Muscle of leg (tissue), 3 donors: ENCODE measurements at regions not wholly inside any gene's neighbourhood (a gene's known extent, or its start where the extent isn't known, plus 50 kb on each side); places are given as distances from the start of the nearest gene placed in this dataset.

Source experiments
- DNase-seq: peaks from one replicate; pipeline ENCODE4 v3.0.0; 2013
- H3K27ac ChIP-seq: one replicate; pipeline ENCODE4 v1.5.1; 2013; ENCODE audit warnings: mild to moderate bottlenecking, low read length, control low read depth
- H3K27me3 ChIP-seq: one replicate; pipeline ENCODE4 v1.6.1; 2013; ENCODE audit warnings: low read length; ENCODE audit not compliant: control insufficient read depth, insufficient read depth
- H3K36me3 ChIP-seq: one replicate; pipeline ENCODE4 v1.6.1; 2013; ENCODE audit warnings: low read length; ENCODE audit not compliant: control insufficient read depth, insufficient read depth
- H3K4me1 ChIP-seq: one replicate; pipeline ENCODE4 v1.6.1; 2013; ENCODE audit warnings: low read length; ENCODE audit not compliant: control insufficient read depth, insufficient read depth
- H3K4me3 ChIP-seq: one replicate; pipeline ENCODE4 v1.5.1; 2013; ENCODE audit warnings: low read length, control low read depth
- H3K9me3 ChIP-seq: replicated peaks from 2 replicates; pipeline ENCODE4 v1.6.1; 2013; ENCODE audit warnings: low read depth, low read length; ENCODE audit not compliant: control insufficient read depth
- WGBS: methylation state at CpG from one replicate; pipeline ENCODE4 v1.1.5; 2013; ENCODE audit warnings: missing lambda C conversion rate; ENCODE audit not compliant: insufficient coverage; 5-methylcytosine and 5-hydroxymethylcytosine counted together

DNA sequence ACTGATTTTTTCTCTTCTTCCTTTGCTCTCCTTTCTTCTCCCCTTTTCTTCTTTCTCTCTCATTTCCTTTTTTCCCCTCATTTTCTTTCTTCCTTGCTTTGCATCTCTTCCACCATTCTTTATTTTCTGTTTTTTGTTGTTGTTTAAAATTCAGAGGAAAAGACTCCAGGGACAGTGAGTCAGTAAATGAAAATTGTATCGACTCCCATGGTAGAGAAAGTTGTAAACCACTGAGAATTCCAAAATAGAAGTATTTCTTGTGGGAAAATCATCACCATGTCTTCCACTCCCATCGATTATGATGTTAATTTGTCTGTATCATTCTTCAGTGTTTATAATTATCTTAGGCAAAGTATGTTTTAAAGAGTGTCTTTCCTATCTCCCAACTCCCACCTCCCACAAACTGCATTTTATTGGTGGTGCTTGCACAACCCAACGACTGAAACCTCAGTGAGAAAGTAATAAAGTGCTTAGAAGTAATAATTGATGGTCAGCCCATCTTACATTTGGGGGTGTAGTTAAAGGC is 134.3 kb downstream of the IRS1 start:
- Histone ChIP-seq H3K4me1 (peaks cover 6% of the 10 kb centered on the region), H3K27ac (no peak overlapping the region), H3K36me3 (no peaks in the 10 kb centered on the region), H3K27me3 (peaks cover 7% of the 10 kb centered on the region), H3K4me3 (no peak overlapping the region), H3K9me3 (no peaks in the 10 kb centered on the region)
- DNase-seq = no peak
- no CpG with 5 or more reads among the region's 3 CpGs for WGBS

- no peak overlapping the region for H3K27ac ChIP-seq
- H3K4me1 ChIP-seq = peaks cover 7% of the 10 kb centered on the region
- DNase-seq = no peak
- peaks cover 7% of the 10 kb centered on the region for H3K27me3 ChIP-seq
- no peaks in the 10 kb centered on the region for H3K36me3 ChIP-seq
- 70% methylated on average over 1 of the region's 2 CpGs for WGBS
- no peak overlapping the region for H3K4me3 ChIP-seq
- no peaks in the 10 kb centered on the region for H3K9me3 ChIP-seq
Observed at GRCh38 chr2:226664661-226665060, 135.0 kb downstream of the IRS1 start.

DNA sequence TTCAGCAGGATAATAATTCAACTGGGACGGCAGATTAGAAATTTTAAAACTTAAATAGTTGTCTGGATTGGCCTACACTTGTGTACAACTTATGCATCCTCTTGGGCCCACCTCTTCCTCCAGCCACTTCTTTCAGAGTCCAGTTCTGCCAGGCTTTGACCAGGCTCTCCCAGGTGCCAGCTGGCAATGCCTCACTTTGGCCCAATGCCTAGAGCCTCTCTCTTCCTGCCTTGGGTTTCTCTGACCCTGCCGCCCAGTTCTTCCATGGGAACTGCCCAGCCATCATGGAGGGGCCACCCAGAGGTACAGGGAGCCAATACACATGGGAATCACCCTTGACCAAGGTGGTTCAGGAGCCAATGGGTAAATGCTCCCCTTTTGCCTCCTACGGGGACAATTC is 135.5 kb downstream of the IRS1 start:
- Histone ChIP-seq H3K27ac (no peak overlapping the region), H3K36me3 (no peaks in the 10 kb centered on the region), H3K27me3 (peaks cover 7% of the 10 kb centered on the region), H3K4me1 (peaks cover 9% of the 10 kb centered on the region), H3K4me3 (no peak overlapping the region), H3K9me3 (no peaks in the 10 kb centered on the region)
- 83% methylated on average over 3 of the region's 3 CpGs for WGBS
- no peak for DNase-seq

GRCh38 chr2:226661789-226662545 is 137.7 kb downstream of the IRS1 start:
- Histone ChIP-seq H3K9me3 (no peaks in the 10 kb centered on the region), H3K4me1 (peaks cover 9% of the 10 kb centered on the region), H3K27me3 (no peaks in the 10 kb centered on the region), H3K27ac (no peak overlapping the region), H3K4me3 (no peak overlapping the region), H3K36me3 (no peaks in the 10 kb centered on the region)
- peak; percentile 49 for DNase-seq
- WGBS = 72% methylated on average over 10 of the region's 11 CpGs

- Histone ChIP-seq H3K27ac (peak overlapping the region; percentile 40), H3K4me3 (no peak overlapping the region), H3K4me1 (peaks cover 9% of the 10 kb centered on the region), H3K9me3 (no peaks in the 10 kb centered on the region), H3K36me3 (no peaks in the 10 kb centered on the region), H3K27me3 (no peaks in the 10 kb centered on the region)
- 0% methylated on average over 1 of the region's 1 CpG for WGBS
- peak; percentile 94 for DNase-seq
Observed at GRCh38 chr2:226660526-226660925, 139.1 kb downstream of the IRS1 start.

DNA sequence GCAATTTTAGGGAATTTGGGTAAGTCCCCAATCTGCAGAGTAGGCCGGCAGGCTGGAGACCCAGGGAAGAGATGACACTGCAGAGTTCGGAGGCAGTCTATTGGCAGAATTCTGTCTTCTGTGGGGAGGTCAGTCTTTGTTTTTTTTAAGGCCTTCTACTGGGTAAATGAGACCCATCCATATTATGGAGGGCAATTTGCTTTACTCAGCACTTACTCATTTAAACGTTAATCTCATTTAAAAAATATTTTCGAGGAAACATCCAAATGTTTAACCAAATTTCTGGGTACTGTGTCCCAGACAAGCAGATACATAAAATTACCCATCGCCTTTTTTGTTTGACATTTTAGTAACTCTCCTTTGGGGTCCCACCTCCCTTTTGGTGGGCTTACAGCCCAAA is 139.5 kb downstream of the IRS1 start:
- Histone ChIP-seq H3K4me3 (no peak overlapping the region), H3K27me3 (no peaks in the 10 kb centered on the region), H3K27ac (peak overlapping the region; percentile 40), H3K36me3 (no peaks in the 10 kb centered on the region), H3K9me3 (no peaks in the 10 kb centered on the region), H3K4me1 (peaks cover 9% of the 10 kb centered on the region)
- no peak for DNase-seq
- WGBS = 51% methylated on average over 2 of the region's 5 CpGs

DNA sequence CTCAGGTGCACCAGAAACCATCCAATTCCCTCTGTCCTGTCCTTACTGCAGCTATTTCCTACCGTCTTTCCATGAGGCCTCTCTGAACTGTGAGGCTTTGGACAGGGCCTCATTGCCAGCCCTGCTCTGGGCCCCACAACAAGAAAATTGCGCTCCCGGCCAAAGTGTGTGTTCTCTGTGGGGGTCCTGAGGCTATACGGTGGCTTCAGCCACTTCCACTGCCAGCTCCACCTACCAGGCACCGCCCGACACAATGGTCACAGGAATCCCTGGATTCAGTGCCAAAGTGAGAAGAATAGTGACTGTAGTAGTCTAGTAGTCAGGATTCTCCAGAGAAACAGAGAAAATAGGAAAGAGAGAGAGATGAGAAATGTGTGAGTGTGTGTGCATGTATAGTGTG is 140.2 kb downstream of the IRS1 start:
- Histone ChIP-seq H3K27me3 (no peaks in the 10 kb centered on the region), H3K27ac (no peak overlapping the region), H3K4me3 (no peak overlapping the region), H3K4me1 (peaks cover 9% of the 10 kb centered on the region), H3K9me3 (no peaks in the 10 kb centered on the region), H3K36me3 (no peaks in the 10 kb centered on the region)
- 80% methylated on average over 2 of the region's 6 CpGs for WGBS
- no peak for DNase-seq

DNA sequence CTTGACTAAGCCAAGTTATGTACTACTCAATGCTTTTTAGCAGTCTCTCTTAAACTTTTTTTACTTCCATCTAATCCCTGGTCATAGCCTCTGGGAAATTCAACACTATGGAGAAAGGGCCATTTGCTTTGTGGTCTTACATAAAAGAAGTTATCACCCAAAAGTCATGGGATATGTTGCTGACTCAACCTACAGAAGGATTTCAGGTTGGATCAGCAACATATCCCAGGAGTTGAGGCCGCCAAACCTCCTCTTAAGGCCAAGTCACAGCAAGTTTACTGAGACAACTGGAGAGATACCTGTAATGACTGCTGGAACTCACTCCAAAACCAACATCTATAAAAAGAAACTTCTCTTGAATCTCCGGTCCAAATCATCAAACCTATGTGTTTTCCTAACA is 141.1 kb downstream of the IRS1 start:
- Histone ChIP-seq H3K27me3 (no peaks in the 10 kb centered on the region), H3K27ac (no peak overlapping the region), H3K36me3 (no peaks in the 10 kb centered on the region), H3K4me1 (peaks cover 9% of the 10 kb centered on the region), H3K9me3 (no peaks in the 10 kb centered on the region), H3K4me3 (no peak overlapping the region)
- peak; percentile 57 for DNase-seq
- WGBS = 67% methylated on average over 1 of the region's 2 CpGs

DNA sequence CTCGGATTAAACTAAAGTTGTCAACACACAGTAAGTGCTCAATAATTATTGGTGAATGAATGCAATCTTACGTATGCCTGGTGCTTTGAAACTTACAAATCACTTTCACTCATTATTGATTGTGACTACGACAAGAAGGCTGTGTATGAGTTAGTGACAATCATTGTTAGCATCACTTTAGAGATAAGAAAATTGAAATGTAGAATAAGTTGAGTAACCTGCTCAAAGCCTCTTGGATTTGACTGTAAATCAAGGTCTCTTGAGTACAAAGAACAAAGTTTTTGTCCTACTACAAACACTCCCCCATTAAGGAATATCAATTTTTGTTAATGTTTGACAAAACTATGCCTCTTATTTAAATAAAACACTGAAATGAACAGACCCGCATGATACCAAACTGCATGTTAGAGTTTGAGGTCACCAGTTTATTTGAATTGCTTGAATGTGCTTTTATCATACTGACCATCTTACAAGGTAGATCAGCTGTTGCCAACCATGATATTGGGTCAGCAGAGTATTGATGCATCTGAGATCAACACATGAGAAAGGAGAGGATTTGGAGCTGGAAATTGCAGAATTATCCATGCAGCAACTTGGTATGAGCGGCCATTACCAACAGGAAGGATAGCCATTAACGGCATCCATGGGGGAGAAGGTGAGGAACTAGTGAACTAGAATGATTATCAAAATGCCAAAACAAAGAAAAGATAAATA is 142.1 kb downstream of the IRS1 start:
- no peak overlapping the region for H3K27ac ChIP-seq
- H3K4me1 ChIP-seq = peaks cover 9% of the 10 kb centered on the region
- no peak overlapping the region for H3K4me3 ChIP-seq
- H3K9me3 ChIP-seq = no peaks in the 10 kb centered on the region
- H3K27me3 ChIP-seq = no peaks in the 10 kb centered on the region
- H3K36me3 ChIP-seq = no peaks in the 10 kb centered on the region
- 100% methylated on average over 1 of the region's 6 CpGs for WGBS
- no peak for DNase-seq

GRCh38 chr2:226656367-226656766 is 143.3 kb downstream of the IRS1 start:
- H3K4me1 ChIP-seq = peaks cover 7% of the 10 kb centered on the region
- H3K9me3 ChIP-seq = no peaks in the 10 kb centered on the region
- H3K36me3 ChIP-seq = no peaks in the 10 kb centered on the region
- no CpG with 5 or more reads among the region's 4 CpGs for WGBS
- no peaks in the 10 kb centered on the region for H3K27me3 ChIP-seq
- no peak overlapping the region for H3K27ac ChIP-seq
- no peak overlapping the region for H3K4me3 ChIP-seq
- DNase-seq = no peak
